Iris pigment epithelial cell (primary cell): ENCODE measurements at regions not wholly inside any gene's neighbourhood (a gene's known extent, or its start where the extent isn't known, plus 50 kb on each side); places are given as distances from the start of the nearest gene placed in this dataset.
A peak's percentile ranks its signal among the peaks of the same experiment; 100 is the strongest.
"Not testable (repeated sequence)": the region's sequence is repeated elsewhere in the genome, so short reads cannot be mapped to it uniquely, and the experiment has no call there.

Experiments
- DNase-seq: peaks from one replicate; pipeline ENCODE4 v3.0.0-alpha.2; 2011; ENCODE audit warnings: low read depth

DNA sequence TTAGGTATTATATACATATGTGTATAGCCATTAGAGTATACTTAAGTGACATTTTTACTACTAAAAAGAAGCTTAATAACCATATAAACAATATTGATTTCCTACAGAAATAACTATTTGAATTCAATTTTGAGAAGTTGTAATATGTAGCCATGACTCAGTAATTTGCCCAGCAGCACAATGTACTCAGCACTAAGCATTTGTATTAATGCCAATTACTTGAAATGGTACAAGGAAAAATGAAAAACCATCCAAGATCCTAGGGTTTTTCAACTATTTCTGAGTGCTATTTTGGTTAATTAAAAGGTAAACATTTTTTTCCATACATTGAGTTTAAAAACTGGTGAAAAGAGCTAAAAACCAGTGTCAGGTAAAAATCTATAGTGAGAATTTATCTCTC is 324.0 kb downstream of the KCNJ3 start:
- no peak for DNase-seq

DNA sequence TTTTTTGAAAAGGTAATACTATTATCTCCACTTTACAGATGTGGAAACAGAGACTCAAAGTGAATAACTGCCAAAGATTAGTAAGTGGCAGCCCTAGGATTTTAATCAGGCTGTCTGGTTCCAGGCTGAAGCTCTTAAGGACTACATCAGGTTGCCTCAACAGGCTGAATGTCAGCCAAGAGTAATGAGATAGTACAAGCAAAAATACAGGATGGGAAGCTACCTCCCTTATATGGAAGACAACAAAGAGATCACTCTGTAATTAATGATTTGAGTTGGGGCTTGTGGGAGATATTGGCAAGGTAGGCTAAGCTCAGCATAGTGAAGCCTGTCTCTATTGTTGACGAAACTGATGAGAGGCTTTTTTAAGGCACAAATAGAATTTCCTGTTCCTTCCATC is 323.1 kb downstream of the KCNJ3 start:
- no peak for DNase-seq

DNA sequence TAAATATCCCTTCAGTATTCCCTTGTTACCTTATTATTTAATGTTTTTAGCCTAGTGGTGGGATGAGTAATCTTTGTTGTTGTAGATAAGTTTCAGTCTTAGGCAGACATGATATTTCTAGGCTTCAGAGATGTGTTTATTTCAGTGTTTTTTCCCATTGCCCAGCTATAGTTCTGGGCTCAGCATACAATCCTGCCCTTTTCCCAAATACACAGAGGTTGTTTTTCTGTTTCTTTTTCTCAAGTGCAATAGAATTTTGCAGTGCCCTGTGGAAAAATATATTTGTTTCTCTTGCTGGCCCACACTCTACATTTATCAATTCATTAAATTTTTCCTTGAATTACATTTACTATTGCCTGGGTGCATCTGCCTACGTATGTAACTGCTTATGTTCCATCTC is 321.8 kb downstream of the KCNJ3 start:
- no peak for DNase-seq

DNA sequence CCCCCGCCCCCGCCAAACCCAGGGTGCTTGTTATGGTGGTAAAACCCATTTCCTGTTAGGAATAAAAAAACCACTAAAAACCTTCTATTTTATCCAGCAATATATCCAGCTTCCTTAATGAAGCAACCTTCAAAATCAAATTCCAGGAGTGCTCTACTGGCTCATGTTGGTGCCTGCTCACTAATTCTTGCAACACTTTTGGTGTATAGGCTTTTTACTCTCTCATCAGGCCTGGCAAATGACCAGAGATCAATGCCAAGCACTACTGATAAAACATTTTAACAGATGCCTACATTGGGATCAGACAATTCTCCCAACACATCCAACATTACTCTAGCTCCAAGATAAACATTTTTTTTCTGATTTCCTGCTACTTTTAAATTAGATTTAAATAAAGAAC is 312.4 kb downstream of the KCNJ3 start:
- no peak for DNase-seq

DNA sequence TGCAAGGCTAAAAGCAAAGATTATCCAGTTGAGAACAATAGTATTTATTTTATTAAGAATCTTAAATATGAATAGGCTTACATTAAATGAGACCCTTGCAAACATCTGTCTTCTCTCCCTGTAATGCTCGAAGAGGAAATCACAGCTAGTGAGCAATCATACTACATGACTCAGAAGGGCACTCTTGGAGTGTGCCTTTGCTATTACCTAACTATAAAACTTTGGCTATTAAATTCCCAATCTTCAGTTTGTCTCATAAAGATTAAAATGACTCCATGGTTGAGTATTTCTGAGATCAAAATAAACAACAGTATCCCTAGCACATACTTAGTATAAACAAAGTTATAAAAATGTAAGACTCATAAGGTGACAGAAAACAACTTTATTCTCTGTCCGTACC is 296.9 kb downstream of the KCNJ3 start:
- peak; percentile 9 for DNase-seq

DNA sequence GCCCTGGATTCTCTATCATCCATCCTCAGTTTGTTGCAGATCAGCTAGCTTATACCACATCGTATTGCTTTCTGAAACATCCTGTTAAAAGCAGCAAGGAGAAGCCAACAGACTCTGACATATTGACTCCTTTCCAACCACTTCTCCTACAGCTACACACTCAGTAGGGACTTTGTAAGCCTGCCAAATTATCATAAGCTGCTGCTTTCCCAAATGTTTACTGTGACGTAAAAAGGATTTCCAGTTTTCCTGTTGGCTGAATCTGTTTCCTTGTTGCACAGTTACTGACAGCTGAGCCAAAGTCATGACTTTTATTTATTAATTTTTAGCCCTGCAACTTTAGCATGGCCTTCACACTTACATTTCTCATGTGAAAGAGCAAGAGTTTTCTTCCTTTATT is 294.3 kb downstream of the KCNJ3 start:
- no peak for DNase-seq

DNA sequence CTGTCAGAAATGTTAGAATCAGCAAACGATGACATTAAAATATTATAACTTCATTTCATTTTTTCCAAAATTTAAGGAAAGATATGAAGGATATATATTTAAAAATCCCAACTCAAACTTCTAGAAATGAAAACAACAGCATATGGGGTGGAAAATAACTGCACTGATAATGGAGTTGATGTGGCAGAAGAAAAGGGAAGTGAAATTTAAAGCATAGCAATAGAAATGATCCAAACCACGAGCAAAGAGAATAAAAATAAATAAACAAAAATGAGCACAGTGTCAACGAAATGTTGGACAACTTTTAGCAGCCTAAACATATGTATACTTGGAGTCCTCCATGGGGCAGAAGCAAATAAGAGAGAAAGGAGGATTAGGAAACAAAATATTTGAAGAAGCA is 280.2 kb downstream of the KCNJ3 start:
- no peak for DNase-seq

DNA sequence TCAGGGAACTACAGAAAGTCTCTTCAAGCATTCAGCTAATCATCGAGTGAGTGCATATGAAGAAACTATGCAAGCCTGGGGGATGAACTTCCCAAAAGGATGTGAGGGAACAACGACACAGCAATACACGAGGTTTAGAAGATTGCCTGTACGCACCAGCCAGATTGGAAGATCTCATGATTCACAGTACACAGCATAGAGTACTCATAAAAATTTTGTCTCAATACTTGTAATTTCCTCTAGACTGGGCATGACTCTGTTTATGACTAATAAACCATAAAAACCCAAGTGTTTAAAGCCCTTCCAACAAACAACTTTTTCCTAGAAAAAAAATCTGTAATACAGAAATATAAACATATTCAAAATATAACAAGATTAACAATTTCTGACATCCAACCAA is 279.7 kb downstream of the KCNJ3 start:
- DNase-seq = no peak

DNA sequence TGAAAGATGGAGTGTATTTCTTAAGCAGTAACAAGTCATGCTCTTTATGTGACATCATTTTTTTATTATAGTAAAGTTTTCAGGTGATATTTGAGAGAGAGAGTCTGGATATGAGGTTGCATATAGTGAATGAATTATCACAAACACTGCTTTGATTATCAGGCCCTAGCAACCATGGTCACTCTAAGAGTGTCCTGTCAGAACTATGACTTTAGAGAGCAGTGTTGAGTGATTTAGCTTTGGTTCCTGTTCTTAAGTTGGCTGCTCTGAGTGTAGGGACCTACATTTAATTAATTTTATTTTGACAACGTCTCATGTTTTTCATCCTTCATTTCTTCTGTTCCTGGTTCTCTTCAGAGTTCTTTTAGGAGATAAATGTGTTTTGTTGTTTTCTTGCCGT is 275.5 kb downstream of the KCNJ3 start:
- DNase-seq = no peak

DNA sequence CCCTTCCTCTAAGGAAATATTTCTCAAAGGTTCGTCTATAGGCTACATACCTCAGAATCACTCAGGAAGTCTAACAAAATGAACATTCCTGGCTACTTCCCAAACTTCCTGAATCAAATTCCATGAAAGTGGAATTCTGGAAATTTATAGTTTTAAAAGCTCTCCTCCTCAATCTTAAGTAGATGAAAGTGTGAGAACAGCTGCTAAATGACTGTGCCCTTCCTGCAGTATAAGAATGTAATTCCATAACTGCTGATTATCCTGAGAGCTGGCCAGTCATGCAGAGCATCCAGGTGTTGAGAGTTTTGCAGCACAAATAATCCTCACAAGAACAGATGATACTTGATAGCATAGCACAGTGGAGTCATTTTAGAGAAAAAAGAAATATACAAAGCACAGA is 265.0 kb downstream of the KCNJ3 start:
- DNase-seq = no peak

DNA sequence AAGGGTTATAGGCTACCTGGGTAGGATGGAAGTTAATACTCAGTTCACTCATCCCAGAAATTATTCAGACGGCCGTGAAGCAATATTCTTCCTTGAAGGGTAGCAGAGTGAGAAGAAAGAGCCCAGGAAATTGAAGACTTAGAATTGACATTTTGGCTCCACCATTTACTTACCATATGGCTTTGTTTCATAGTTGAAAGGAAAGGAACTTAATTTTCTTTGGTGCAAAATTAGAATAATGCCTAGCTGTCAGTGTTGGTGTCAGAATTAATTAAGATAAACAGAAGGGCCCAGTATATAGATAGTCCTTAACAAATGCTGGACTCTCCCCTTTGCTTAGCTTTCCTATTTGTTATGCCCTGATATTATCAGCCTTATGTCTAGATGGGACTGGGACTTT is 263.2 kb downstream of the KCNJ3 start:
- DNase-seq = no peak

DNA sequence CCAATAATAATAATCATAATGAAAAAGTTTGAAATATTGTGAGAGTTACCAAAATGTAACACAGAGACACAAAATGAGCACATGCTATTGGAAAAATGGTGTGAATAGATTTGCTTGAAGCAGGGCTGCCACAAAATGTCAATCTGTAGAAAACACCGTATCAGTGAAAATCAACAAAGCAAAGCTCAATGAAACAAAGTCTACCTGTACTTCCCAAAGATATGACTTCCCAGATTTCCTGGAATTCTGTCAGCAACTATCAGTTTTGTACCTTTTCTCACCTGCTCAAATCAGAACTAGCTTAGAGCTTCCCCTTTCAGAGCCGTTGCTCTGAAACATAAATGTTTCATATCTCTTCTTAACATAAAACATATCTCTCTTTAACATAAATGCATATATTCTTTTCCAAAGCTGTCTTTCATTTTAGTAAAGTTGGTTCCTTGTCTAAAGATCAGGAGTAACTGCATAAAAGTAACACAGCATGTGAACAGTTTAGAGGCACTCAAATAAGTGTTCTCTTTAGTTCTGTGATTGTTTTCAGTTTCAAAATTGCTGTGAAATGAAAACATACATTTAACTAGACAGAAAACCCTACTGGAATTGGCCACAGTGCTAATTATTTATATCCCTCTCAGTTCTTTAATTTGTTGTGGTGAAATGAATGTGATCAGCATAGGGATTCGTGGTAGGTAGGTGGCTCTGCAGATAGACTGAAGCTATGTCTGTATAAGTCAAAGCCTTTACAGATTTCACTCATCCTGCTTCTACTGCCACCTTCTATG is 262.5 kb downstream of the KCNJ3 start:
- no peak for DNase-seq

DNA sequence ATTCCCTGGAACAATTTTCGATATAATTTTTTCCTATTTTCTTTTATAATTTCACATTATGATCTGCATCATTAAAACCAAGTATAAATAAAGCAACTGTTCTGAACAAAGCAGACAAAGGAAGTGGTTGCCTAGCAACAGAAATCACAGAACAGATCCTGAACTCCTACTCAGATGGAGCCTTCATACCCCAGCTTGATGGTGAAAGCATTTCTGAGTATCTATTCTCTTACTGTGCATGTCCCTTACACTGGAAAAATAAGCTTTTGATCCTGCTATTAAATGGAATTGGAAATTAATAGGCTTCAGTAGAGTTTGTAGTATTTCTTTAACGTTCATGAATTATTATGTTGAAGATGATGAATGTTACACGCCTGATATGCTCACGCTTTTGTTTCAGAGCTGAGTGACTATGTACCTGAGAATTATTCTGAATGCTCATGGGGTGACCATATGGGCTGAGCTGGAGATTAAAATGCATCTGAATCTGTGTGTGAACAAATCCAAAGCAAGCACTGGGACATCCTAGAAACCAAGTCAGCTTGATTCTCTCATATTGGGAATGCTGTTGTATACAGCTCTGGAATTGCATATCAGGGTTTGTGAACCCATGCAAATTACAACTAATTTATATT is 254.0 kb downstream of the KCNJ3 start:
- no peak for DNase-seq

DNA sequence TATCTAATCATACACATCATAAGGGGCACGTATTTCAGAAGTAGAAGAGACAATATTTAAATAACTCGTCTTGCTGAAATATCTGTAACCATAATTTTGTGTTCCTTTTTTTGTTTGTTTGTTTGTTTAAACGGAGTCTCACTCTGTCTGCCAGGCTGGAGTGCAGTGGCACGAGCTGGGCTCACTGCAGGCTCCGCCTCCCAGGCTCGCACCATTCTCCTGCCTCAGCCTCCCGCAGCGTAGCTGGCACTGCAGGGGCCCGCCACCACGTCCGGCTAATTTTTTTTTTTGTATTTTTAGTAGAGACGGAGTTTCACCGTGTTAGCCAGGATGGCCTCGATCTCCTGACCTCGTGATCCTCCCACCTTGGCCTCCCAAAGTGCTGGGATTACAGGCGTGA is 248.9 kb downstream of the KCNJ3 start:
- not testable (repeated sequence) for DNase-seq

DNA sequence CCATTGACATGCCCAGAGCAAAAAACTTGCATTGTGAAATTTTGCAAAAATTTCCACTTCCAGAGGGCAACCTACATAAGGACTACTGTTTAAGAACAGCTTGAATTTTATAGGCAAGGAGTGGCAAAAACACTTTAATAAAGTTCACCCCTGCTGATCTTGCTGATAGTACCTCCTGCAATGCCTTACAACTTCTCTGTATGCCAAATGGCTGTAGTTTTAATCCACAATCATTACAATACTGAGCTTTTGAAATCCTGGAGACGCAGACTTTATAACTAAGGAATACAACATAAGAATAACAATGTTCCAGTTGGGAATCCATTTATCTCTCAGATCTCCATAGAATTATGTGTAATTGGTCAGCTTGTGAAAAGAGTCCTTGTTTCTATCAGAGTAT is 247.5 kb downstream of the KCNJ3 start:
- DNase-seq = no peak

DNA sequence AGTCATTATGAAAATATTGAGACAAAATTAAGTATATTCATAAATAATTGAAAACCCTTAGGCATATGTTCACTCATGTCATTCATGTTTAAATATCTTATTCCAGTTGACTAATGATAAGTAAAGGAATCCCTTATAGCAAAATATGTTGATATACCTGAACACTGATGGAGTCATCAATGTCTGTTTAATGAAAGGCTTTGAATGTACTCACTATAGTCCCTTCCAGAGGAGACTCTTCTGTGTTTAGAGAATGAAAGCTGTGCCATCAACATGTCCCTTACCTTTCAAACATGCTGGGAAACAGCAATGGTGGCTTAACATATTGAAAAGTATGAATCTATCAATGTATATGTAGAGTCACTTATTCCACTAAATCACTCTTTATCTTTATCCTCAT is 242.9 kb downstream of the KCNJ3 start:
- no peak for DNase-seq

DNA sequence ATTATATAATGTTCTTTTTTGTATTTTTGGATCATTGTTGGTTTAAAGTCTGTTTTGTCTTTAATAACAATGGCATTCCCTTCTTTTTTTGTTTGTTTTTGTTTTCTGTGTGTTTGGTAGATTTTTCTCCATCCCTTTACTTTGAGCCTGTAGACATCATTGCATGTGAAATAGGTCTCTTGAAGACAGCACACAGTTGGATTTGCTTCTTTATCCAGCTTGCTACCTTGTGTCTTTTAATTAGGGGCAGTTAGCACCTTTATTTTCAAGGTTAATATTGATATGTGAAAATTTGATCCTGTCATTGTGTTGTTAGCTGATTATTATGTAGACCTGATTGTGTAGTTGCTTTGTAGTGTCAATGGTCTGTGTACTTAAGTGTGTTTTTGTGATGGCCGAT is 235.7 kb downstream of the KCNJ3 start:
- DNase-seq = no peak

DNA sequence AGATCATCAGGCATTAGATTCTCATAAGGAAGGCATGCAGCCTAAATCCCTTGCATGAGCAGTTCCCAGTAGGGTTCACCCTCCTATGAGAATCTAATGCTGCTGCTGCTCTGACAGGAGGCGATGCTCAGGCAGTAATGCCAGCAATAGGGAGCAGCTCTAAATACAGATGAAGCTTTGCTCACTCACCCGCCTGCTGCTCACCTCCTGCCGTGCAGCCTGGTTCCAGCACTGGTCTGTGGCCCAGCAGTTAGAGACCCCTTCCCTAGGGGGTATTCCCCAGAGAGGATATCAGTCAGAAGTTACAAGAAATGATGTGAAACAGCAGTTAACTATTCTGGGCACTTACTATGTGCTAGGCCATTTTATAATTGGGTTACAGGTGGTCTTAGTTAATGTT is 226.0 kb downstream of the KCNJ3 start:
- no peak for DNase-seq

DNA sequence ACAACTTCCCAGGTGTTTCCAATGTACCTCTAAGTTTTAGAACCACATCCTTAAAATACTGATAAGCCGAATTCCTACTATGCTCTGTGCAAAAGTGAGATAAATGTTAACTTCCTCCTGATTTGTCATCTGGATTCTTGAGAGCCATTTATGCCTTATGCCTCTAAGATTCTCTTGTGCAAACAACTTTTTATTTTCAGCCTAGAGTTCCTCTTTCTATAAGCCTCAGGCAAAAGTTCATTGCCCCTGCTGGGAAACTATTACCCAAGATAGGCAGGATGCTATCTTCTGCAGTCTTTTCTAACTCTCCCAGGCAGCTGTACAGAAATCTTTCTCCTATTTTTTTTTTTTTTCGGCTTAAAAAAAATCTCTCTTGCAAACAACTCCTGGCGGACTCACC is 216.1 kb downstream of the KCNJ3 start:
- no peak for DNase-seq

DNA sequence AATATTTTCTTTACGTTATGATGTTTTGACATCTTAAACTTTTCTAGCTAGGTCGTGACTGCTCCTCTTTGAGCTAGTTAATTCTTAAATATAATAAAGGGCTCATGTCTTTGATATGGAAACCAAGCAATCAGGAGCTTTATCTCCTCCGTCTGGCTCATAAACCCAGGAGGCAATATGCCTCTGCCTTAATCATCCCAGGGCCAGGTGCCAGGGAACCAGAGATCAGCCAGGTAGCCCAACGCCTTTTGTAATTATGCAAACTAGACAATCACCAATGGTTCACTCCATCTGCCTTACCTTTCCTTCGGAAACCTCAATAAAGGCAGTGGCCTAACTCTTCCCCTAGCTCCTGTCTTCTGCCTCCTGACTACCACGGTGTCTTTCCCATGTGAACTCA is 213.7 kb downstream of the KCNJ3 start:
- DNase-seq = no peak

DNA sequence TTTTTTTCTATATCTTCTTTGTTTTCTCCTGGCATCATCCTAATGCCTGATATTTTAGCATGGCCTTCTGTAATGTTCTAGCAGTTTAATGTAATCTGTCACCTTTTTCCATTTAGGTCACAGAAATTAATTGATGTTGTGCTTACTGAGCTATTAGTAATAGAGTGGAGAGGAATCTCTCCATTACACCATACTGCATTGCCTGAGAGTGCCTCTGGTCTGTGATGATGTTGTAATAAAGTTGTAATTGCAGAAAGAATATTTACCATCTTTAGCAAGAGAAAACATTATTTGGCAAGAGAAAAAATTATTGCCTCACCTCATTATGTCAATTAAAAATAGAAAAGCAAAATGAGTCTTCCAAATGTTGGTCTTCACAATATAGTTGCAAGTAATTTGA is 213.2 kb downstream of the KCNJ3 start:
- DNase-seq = no peak

DNA sequence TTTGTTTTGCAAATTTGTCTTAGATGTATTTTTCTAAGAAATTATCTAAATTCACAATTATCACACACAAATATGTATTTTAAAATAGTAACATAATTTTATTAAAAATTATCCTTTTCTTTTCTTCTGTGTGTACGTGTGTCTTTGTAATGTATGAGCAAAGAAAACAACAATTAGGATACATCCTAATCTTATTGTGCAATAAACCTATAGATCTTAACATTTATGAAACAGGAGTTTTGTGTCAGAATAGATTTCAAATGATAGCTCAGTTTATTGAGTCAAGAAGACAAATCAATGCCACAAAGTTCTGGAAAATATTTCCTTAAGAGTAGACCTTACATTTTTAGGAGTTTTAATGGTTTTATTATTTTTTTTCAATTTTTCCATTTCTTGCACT is 212.2 kb downstream of the KCNJ3 start:
- no peak for DNase-seq

DNA sequence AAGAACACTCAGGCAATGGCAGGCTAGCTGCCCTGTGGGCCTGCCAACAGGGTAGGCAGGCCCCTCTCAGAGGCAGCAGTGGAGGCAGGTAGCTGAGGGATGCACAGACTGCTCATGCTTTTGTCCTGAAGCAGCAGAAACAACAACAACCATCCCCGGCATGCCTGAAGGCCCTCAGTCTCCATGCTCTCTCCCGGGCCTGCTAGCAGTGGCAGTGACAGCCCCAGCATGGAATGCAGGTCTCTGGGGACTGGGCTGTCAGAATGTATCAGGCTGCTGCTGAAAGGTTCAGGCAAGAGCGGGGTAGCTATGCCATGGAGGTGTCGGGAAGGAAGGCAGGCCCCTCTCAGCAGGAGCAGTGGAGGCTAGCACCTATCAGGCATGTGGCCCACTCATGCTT is 209.8 kb downstream of the KCNJ3 start:
- no peak for DNase-seq
